GM10266 (cell line): ENCODE measurements at regions not wholly inside any gene's neighbourhood (a gene's known extent, or its start where the extent isn't known, plus 50 kb on each side); places are given as distances from the start of the nearest gene placed in this dataset.
"Not testable (repeated sequence)": the region's sequence is repeated elsewhere in the genome, so short reads cannot be mapped to it uniquely, and the experiment has no call there.

Source experiments
- DNase-seq: peaks from one replicate; pipeline ENCODE4 v3.0.0; 2012; ENCODE audit errors: extremely low spot score
- TF ChIP-seq, protein P1 (sequence below): IDR thresholded peaks from 2 replicates; pipeline ENCODE4 v1.5.1; 2012; ENCODE audit warnings: mild to moderate bottlenecking, low read depth; ENCODE audit not compliant: control insufficient read depth, insufficient read depth; ENCODE audit errors: missing control alignments

DNA sequence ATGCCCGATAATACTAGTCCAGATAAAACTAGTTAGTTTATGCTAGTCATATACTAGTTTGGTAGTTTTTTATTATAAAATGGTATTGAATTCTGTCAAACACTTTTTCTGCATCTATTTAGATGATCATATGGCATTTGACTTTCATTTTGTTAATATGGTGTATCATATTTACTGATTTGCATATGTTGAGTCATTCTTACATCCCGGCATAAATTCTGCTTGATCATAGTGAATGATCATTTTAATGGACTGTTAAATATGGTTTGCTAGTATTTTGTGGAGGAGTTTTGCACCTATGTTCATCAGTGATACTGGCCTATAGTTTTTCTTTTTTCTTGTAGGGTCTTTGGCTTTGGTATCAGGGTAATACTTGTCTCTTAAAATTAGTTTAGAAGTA, 365.6 kb downstream of the TAF11L14 start:
- TF ChIP-seq, protein P1, sequence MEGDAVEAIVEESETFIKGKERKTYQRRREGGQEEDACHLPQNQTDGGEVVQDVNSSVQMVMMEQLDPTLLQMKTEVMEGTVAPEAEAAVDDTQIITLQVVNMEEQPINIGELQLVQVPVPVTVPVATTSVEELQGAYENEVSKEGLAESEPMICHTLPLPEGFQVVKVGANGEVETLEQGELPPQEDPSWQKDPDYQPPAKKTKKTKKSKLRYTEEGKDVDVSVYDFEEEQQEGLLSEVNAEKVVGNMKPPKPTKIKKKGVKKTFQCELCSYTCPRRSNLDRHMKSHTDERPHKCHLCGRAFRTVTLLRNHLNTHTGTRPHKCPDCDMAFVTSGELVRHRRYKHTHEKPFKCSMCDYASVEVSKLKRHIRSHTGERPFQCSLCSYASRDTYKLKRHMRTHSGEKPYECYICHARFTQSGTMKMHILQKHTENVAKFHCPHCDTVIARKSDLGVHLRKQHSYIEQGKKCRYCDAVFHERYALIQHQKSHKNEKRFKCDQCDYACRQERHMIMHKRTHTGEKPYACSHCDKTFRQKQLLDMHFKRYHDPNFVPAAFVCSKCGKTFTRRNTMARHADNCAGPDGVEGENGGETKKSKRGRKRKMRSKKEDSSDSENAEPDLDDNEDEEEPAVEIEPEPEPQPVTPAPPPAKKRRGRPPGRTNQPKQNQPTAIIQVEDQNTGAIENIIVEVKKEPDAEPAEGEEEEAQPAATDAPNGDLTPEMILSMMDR: no peak
- no peak for DNase-seq

DNA sequence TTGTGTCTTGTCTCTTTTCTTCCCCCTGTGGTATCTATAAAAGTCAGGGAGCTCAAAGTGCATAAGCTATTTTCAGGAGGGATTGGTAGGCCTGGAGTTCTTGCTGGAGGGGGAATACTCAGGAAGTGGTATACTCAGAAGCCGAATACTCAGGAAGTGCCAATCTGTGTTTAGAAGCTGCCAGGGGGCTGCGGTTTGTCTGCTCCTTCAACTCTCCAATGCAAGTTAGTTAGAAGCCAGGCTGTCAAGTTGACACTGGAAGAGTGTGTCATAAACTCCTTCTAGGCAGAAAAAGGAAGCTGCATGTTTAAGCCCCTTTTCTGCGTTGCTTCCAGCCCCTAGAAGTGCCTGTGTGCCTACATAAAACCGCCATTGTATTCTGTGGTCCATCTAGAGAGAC, 366.5 kb downstream of the TAF11L14 start:
- TF ChIP-seq, protein P1: no peak
- no peak for DNase-seq

GRCh38 chr5:18003312-18003711, 369.1 kb downstream of the TAF11L14 start:
- TF ChIP-seq, protein P1: no peak
- no peak for DNase-seq

- no peak for DNase-seq
- TF ChIP-seq, protein P1: no peak
Observed at GRCh38 chr5:18003784-18004183, 369.5 kb downstream of the TAF11L14 start.

DNA sequence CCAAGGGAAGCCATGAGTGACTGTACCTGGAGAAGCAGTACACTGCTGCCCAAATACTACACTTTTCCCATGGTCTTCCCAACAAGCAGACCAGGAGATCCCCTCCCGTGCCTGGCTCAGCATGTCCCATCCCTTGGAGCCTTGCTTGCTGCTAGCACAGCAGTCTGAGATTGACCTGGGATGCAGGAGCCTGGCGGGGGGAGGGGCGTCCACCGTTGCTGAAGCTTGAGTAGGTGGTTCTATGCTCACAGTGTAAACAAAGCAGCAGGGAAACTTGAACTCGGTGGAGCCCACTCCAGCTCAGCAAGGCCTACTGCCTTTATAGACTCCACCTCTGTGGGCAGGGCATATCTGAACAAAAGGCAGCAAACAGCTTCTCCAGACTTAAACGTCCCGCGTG, 372.0 kb downstream of the TAF11L14 start:
- DNase-seq: not testable (repeated sequence)

DNA sequence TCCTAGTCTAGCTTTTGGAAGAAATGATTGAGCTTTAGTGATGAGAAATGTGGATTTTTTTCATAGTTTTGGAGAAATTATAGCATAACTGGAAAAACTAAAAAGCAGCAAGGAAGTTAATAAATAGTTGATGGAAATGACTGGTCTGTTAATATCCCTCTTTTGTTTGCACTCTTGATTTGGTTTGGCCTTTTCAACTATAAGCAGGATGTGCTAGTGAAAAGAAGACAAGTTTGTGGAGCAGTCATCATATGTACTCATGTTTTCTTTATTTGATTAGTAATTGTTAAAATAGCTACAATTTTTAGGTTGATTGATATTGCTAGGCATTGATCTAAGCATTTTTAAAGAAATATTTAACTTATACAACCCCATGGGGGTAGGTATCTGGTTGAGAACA, 374.7 kb downstream of the TAF11L14 start:
- no peak for DNase-seq
- TF ChIP-seq, protein P1: no peak

DNA sequence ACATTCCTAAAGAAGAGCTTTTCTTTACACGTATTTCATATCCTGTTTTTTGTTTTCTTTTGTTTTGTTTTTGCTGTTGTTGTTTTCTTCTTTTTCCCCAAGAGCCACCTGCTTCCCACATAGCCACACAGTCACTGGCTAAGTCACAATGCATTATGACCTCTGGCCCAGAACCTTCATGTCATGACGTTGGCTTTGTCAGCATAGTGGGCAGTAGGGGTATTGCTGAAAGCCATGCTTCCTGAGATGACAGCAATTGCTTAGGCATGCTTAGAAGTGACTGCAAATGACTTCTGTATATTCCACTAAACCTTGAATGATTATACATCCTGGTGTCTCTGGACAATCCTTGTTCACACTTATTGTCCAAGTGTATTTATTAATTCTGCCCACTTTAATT, 375.8 kb downstream of the TAF11L14 start:
- no peak for DNase-seq
- TF ChIP-seq, protein P1: no peak

DNA sequence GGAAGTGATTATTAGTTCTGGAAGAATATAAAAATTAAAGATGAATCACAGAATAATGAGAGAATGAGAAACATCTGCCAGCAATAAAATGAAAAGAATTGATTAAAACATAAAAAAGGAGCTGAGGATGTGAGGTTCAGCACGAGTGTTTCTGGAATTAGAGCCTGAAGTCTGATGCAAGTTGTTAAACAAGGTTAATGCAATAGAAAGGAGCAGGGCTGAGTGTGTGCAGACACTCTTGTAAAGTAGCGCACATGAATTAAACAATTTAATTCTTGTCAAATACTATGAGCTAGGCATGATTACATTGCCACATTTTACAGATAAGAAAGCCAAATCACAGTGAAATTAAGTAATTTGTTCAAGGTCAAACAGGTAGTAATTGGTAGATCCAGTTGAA, 384.2 kb downstream of the TAF11L14 start:
- no peak for DNase-seq
- TF ChIP-seq, protein P1: no peak
